ENCODE measurements at regions not wholly inside any gene's neighbourhood (a gene's known extent, or its start where the extent isn't known, plus 50 kb on each side); places are given as distances from the start of the nearest gene placed in this dataset.

- H2BK20ac ChIP-seq (ENCODE audit: low read length), result no peak overlapping the region
- no peak overlapping the region for H2BK5ac ChIP-seq (ENCODE audit: low read depth, low read length)
- 78% methylated on average over 3 of the region's 3 CpGs; no CpG with 5 or more reads in 1 of the 2 experiments for WGBS, 2 experiments (ENCODE audit: extremely low coverage in 1 of 2, insufficient coverage in 1 of 2, insufficient read length in 1 of 2, insufficient replicate concordance in 2 of 2, low coverage in 1 of 2, low lambda C conversion rate in 2 of 2, missing lambda C conversion rate in 1 of 2)
- H3K9me3 ChIP-seq (ENCODE audit: insufficient read depth in 2 of 2, low read depth in 1 of 2, low read length in 1 of 2), result no peaks in the 10 kb centered on the region
- DNase-seq (ENCODE audit: low read depth in 1 of 2, low spot score in 2 of 2) (no peak), FAIRE-seq (no peak)
- H3K27ac ChIP-seq (ENCODE audit: low read depth, low read length), result no peak overlapping the region
- no peak overlapping the region for H3K56ac ChIP-seq (replicated peaks; ENCODE audit: insufficient read length, low read depth, low read length)
- no peaks in the 10 kb centered on the region for H4K20me1 ChIP-seq (replicated peaks in 1 of 2; ENCODE audit: control insufficient read depth in 1 of 2, insufficient read depth in 2 of 2, low read length in 2 of 2)
- H2BK120ac ChIP-seq (replicated peaks; ENCODE audit: low read depth, low read length), result no peak overlapping the region
- no peak overlapping the region for H2BK12ac ChIP-seq (ENCODE audit: low read depth, low read length)
- no peak overlapping the region for H3K14ac ChIP-seq (ENCODE audit: insufficient read length)
- ChIA-PET POLR2A (ENCODE audit: partially characterized antibody) (no interaction called here), CTCF (ENCODE audit: partially characterized antibody) (no interaction called here)
- H2AFZ ChIP-seq (ENCODE audit: low read length), result no peak overlapping the region
- no peak overlapping the region for H3K4me2 ChIP-seq (ENCODE audit: insufficient read depth in 1 of 2, low read depth in 2 of 2, low read length in 2 of 2)
- H3K36me3 ChIP-seq (ENCODE audit: control insufficient read depth in 2 of 4, insufficient read depth in 4 of 4, low read length in 3 of 4), result no peaks in the 10 kb centered on the region
- no peaks in the 10 kb centered on the region for H3K4me1 ChIP-seq (replicated peaks in 1 of 4; ENCODE audit: control insufficient read depth in 3 of 4, insufficient read depth in 4 of 4, low read length in 3 of 4)
- no peak overlapping the region for H4K8ac ChIP-seq (ENCODE audit: extremely low read depth, insufficient read depth, low read length)
- no peak overlapping the region for H3K23ac ChIP-seq (ENCODE audit: insufficient read length)
- H4K91ac ChIP-seq (replicated peaks; ENCODE audit: insufficient read length, low read length), result no peak overlapping the region
- H3K9ac ChIP-seq (replicated peaks in 1 of 4; ENCODE audit: extremely low read depth in 1 of 4, low read depth in 3 of 4, low read length in 3 of 4), result no peak overlapping the region
- H3K18ac ChIP-seq (ENCODE audit: extremely low read depth, low read length), result no peak overlapping the region
- no peak overlapping the region for H3K4me3 ChIP-seq (ENCODE audit: extremely low read depth in 1 of 4, insufficient read depth in 2 of 4, low read depth in 3 of 4, low read length in 4 of 4)
- H3K27me3 ChIP-seq (replicated peaks in 1 of 4; ENCODE audit: control insufficient read depth in 3 of 4, extremely low read depth in 1 of 4, insufficient read depth in 3 of 4, low read length in 3 of 4), result no peaks in the 10 kb centered on the region
- H3K79me2 ChIP-seq (ENCODE audit: control insufficient read depth in 1 of 2, insufficient read depth in 2 of 2, low read length in 2 of 2), result no peaks in the 10 kb centered on the region
- H3K4ac ChIP-seq (replicated peaks; ENCODE audit: insufficient read length, low read depth, low read length), result no peak overlapping the region
- no peak overlapping the region for H4K5ac ChIP-seq (ENCODE audit: insufficient read length, low read depth, low read length)
- H2AK5ac ChIP-seq (ENCODE audit: low read depth, low read length), result no peak overlapping the region
- no peaks in the 10 kb centered on the region for H3K23me2 ChIP-seq (ENCODE audit: low read depth, low read length)
- H3K79me1 ChIP-seq (ENCODE audit: low read depth, low read length), result no peaks in the 10 kb centered on the region
- no peak overlapping the region for H2BK15ac ChIP-seq (ENCODE audit: low read length)
- TF ChIP-seq BRCA1 (IDR thresholded peaks at IDR 0.05; ENCODE audit: low read depth, low read length), result no peak
- TF ChIP-seq SIN3A (conservative IDR thresholded peaks at IDR 0.05 in 1 of 2, IDR thresholded peaks at IDR 0.05 in 1 of 2; ENCODE audit: low read depth in 1 of 2, low read length in 2 of 2), result no peak
- no peak for TF ChIP-seq RFX5 (IDR thresholded peaks at IDR 0.05; ENCODE audit: borderline replicate concordance, low read depth, low read length)
- TF ChIP-seq GTF2F1 (IDR thresholded peaks at IDR 0.05; ENCODE audit: borderline replicate concordance, low read depth, low read length), result no peak
- TF ChIP-seq, protein P1, sequence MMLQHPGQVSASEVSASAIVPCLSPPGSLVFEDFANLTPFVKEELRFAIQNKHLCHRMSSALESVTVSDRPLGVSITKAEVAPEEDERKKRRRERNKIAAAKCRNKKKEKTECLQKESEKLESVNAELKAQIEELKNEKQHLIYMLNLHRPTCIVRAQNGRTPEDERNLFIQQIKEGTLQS (IDR thresholded peaks at IDR 0.05; ENCODE audit: insufficient read depth, low read depth, low read length), result no peak
- no peak for TF ChIP-seq POLR2AphosphoS5 (IDR thresholded peaks at IDR 0.05; ENCODE audit: low read depth, low read length)
- TF ChIP-seq SP2 (IDR thresholded peaks at IDR 0.05; ENCODE audit: low read length), result no peak
- no peak for TF ChIP-seq CHD2 (IDR thresholded peaks at IDR 0.05; ENCODE audit: low read length)
- no peak for TF ChIP-seq BACH1 (IDR thresholded peaks at IDR 0.05; ENCODE audit: low read length)
- no peak for TF ChIP-seq EP300 (IDR thresholded peaks at IDR 0.05; ENCODE audit: borderline replicate concordance in 1 of 2, low read depth in 2 of 2, low read length in 2 of 2)
- TF ChIP-seq E2F6 (IDR thresholded peaks at IDR 0.05), result no peak
- TF ChIP-seq CBX8 (IDR thresholded peaks at IDR 0.05; ENCODE audit: borderline replicate concordance, low read depth, low read length), result no peak
Observed at GRCh38 chr10:43811871-43812270, 163.2 kb upstream of the ZNF32 start.

All from H1 (cell line).